Vagina (tissue), 2 donors: ENCODE measurements at regions not wholly inside any gene's neighbourhood (a gene's known extent, or its start where the extent isn't known, plus 50 kb on each side); places are given as distances from the start of the nearest gene placed in this dataset.

Experiments
- DNase-seq, 2 donors: peaks; one replicate each; pipeline ENCODE4 v3.0.0-alpha.2; 2017; ENCODE audit errors: extremely low spot score in 2 of 2
- H3K27ac ChIP-seq: fragments of 200-600 bp; sonication (generic); one replicate; pipeline ENCODE4 v1.5.1; 2019
- H3K27me3 ChIP-seq: fragments of 200-600 bp; sonication (generic); one replicate; pipeline ENCODE4 v1.5.1; 2019
- H3K36me3 ChIP-seq, 2 donors: fragments of 200-600 bp; sonication (generic); one replicate each; pipeline ENCODE4 v1.5.1; 2017 to 2019
- H3K4me1 ChIP-seq: fragments of 200-600 bp; sonication (generic); one replicate; pipeline ENCODE4 v1.5.1; 2019
- H3K4me3 ChIP-seq, 2 donors: fragments of 200-600 bp; sonication (generic); 1 replicate in 1 of 2; 2 replicates in 1 of 2; pipeline ENCODE4 v1.5.1; 2016 to 2019
- H3K9me3 ChIP-seq: fragments of 200-600 bp; sonication (generic); one replicate; pipeline ENCODE4 v1.5.1; 2019
- CTCF ChIP-seq, 3 experiments: fragments of 450-650 bp in 2 of 3; fragments of 200-600 bp in 1 of 3; sonication (generic) in 1 of 3; IDR thresholded peaks; one replicate each; pipeline ENCODE4 v1.5.1; 2017 to 2019; ENCODE audit warnings: antibody characterized with exemption in 3 of 3, mild to moderate bottlenecking in 2 of 3, moderate library complexity in 2 of 3
- POLR2A ChIP-seq, 2 donors: fragments of 450-650 bp; IDR thresholded peaks; one replicate each; pipeline ENCODE4 v1.6.1; 2017; ENCODE audit warnings: antibody characterized with exemption in 2 of 2, mild to moderate bottlenecking in 2 of 2, moderate library complexity in 2 of 2
- POLR2AphosphoS5 ChIP-seq, 2 donors: sonication (generic); formaldehyde crosslinking; IDR thresholded peaks; one replicate each; pipeline ENCODE4 v1.9.0; 2017; ENCODE audit warnings: antibody characterized with exemption in 2 of 2, mild to moderate bottlenecking in 2 of 2, low read depth in 1 of 2; ENCODE audit not compliant: insufficient read depth in 1 of 2
- intact Hi-C: fragments of 100-400 bp; cut with DNase I; formaldehyde crosslinking; loops from one replicate; pipeline ENCODE4 v1.15.1; 2023

- no peak overlapping the region for H3K4me3 ChIP-seq
- no peak for DNase-seq
- intact Hi-C loops: no loop called here
- H3K36me3 ChIP-seq: no peaks in the 10 kb centered on the region
- no peaks in the 10 kb centered on the region for H3K9me3 ChIP-seq
- H3K27me3 ChIP-seq: no peaks in the 10 kb centered on the region
- no peak overlapping the region for H3K27ac ChIP-seq
- TF ChIP-seq POLR2A (IDR thresholded peaks at IDR 0.05): no peak
- TF ChIP-seq POLR2AphosphoS5 (IDR thresholded peaks at IDR 0.05; ENCODE audit: insufficient read depth in 1 of 2, low read depth in 1 of 2): no peak
- no peak for TF ChIP-seq CTCF (IDR thresholded peaks at IDR 0.05)
- no peaks in the 10 kb centered on the region for H3K4me1 ChIP-seq
Measured at GRCh38 chr18:57242285-57242684, 95.4 kb downstream of the BOD1L2 start.

- DNase-seq: no peak
- Histone ChIP-seq H3K9me3 (no peaks in the 10 kb centered on the region), H3K4me3 (no peak overlapping the region), H3K4me1 (no peaks in the 10 kb centered on the region), H3K27me3 (no peaks in the 10 kb centered on the region), H3K27ac (no peak overlapping the region), H3K36me3 (no peaks in the 10 kb centered on the region)
- no peak for TF ChIP-seq CTCF (IDR thresholded peaks at IDR 0.05)
- TF ChIP-seq POLR2AphosphoS5 (IDR thresholded peaks at IDR 0.05; ENCODE audit: insufficient read depth in 1 of 2, low read depth in 1 of 2): no peak
- no peak for TF ChIP-seq POLR2A (IDR thresholded peaks at IDR 0.05)
- intact Hi-C loops: no loop called here
Measured at GRCh38 chr18:57243624-57244179, 96.8 kb downstream of the BOD1L2 start.

GRCh38 chr18:57249179-57249578 lies 102.3 kb downstream of the BOD1L2 start:
- no peak for TF ChIP-seq POLR2A (IDR thresholded peaks at IDR 0.05)
- no peak for TF ChIP-seq CTCF (IDR thresholded peaks at IDR 0.05)
- no peak for TF ChIP-seq POLR2AphosphoS5 (IDR thresholded peaks at IDR 0.05; ENCODE audit: insufficient read depth in 1 of 2, low read depth in 1 of 2)
- Histone ChIP-seq H3K36me3 (no peaks in the 10 kb centered on the region), H3K4me1 (no peaks in the 10 kb centered on the region), H3K4me3 (no peak overlapping the region), H3K27me3 (no peaks in the 10 kb centered on the region), H3K9me3 (no peaks in the 10 kb centered on the region), H3K27ac (no peak overlapping the region)
- no peak for DNase-seq
- intact Hi-C loops: no loop called here

GRCh38 chr18:57249883-57250282 lies 102.5 kb upstream of the ST8SIA3 start:
- Histone ChIP-seq H3K4me3 (no peak overlapping the region), H3K27ac (no peak overlapping the region), H3K27me3 (no peaks in the 10 kb centered on the region), H3K9me3 (no peaks in the 10 kb centered on the region), H3K4me1 (no peaks in the 10 kb centered on the region), H3K36me3 (no peaks in the 10 kb centered on the region)
- intact Hi-C loops: no loop called here
- no peak for TF ChIP-seq CTCF (IDR thresholded peaks at IDR 0.05)
- no peak for TF ChIP-seq POLR2A (IDR thresholded peaks at IDR 0.05)
- no peak for TF ChIP-seq POLR2AphosphoS5 (IDR thresholded peaks at IDR 0.05; ENCODE audit: insufficient read depth in 1 of 2, low read depth in 1 of 2)
- DNase-seq: no peak

- Histone ChIP-seq H3K36me3 (no peaks in the 10 kb centered on the region), H3K27ac (no peak overlapping the region), H3K9me3 (no peaks in the 10 kb centered on the region), H3K4me1 (no peaks in the 10 kb centered on the region), H3K4me3 (no peak overlapping the region), H3K27me3 (no peaks in the 10 kb centered on the region)
- intact Hi-C loops: no loop called here
- no peak for TF ChIP-seq POLR2AphosphoS5 (IDR thresholded peaks at IDR 0.05; ENCODE audit: insufficient read depth in 1 of 2, low read depth in 1 of 2)
- no peak for TF ChIP-seq CTCF (IDR thresholded peaks at IDR 0.05)
- no peak for TF ChIP-seq POLR2A (IDR thresholded peaks at IDR 0.05)
- DNase-seq: no peak
Measured at GRCh38 chr18:57251747-57252146, 100.6 kb upstream of the ST8SIA3 start.
